PC-3 (cell line): ENCODE measurements at regions not wholly inside any gene's neighbourhood (a gene's known extent, or its start where the extent isn't known, plus 50 kb on each side); places are given as distances from the start of the nearest gene placed in this dataset.

Source experiments
- ATAC-seq: fragments of 200-7000 bp; cut with Tn5 transposase; 2 replicates; pipeline ENCODE4 v1.9.1; 2020; ENCODE audit warnings: mild to moderate bottlenecking, moderate library complexity
- BruUV-seq: library from RNA; stranded (reverse); fragments of 400-500 nt; replicated peaks from 2 replicates; lab custom pipeline; 2021; lab: Mats Ljungman, UMichigan
- CTCF ChIA-PET: fragments of 300-600 bp; sonication (Branson Sonifier 250); formaldehyde crosslinking; loops from one replicate; lab custom pipeline; 2022; ENCODE audit warnings: antibody characterized with exemption; lab: Charles Lee
- POLR2A ChIA-PET: fragments of 300-600 bp; sonication (Branson Sonifier 250); formaldehyde crosslinking; loops from one replicate; lab custom pipeline; 2022; ENCODE audit warnings: antibody characterized with exemption; ENCODE audit not compliant: unreplicated experiment; lab: Charles Lee
- DNase-seq: peaks from one replicate; pipeline ENCODE4 v3.0.0-alpha.2; 2015
- H2AFZ ChIP-seq: fragments of 300-600 bp; sonication (generic); 2 replicates; pipeline ENCODE4 v1.6.0; 2016; ENCODE audit warnings: antibody characterized with exemption, low read length
- H3F3A ChIP-seq: fragments of 300-600 bp; sonication (generic); one replicate; pipeline ENCODE4 v1.6.0; 2017; ENCODE audit warnings: antibody characterized with exemption, low read length, control low read depth, mild to moderate bottlenecking; ENCODE audit not compliant: unreplicated experiment
- H3K27ac ChIP-seq: fragments of 300-600 bp; sonication (generic); 2 replicates; pipeline ENCODE4 v1.5.1; 2016; ENCODE audit warnings: mild to moderate bottlenecking, low read length
- H3K27me3 ChIP-seq: fragments of 300-600 bp; sonication (generic); 2 replicates; pipeline ENCODE4 v1.6.1; 2016; ENCODE audit warnings: low read length, mixed read lengths
- H3K36me3 ChIP-seq: fragments of 300-600 bp; sonication (generic); 2 replicates; pipeline ENCODE4 v1.6.1; 2016; ENCODE audit warnings: low read depth, mixed run types, low read length, mixed read lengths
- H3K4me1 ChIP-seq: fragments of 300-600 bp; sonication (generic); 2 replicates; pipeline ENCODE4 v1.5.1; 2016; ENCODE audit warnings: low read length; ENCODE audit not compliant: insufficient read depth
- H3K4me2 ChIP-seq: fragments of 300-600 bp; sonication (generic); 2 replicates; pipeline ENCODE4 v1.6.0; 2016; ENCODE audit warnings: low read length
- H3K4me3 ChIP-seq: fragments of 300-600 bp; sonication (generic); 2 replicates; pipeline ENCODE4 v1.5.1; 2016; ENCODE audit warnings: mild to moderate bottlenecking, low read length, mixed read lengths
- H3K79me2 ChIP-seq: fragments of 300-600 bp; sonication (generic); 2 replicates; pipeline ENCODE4 v1.6.1; 2017; ENCODE audit warnings: low read length, mixed read lengths
- H3K9ac ChIP-seq: fragments of 300-600 bp; sonication (generic); 2 replicates; pipeline ENCODE4 v1.6.0; 2016; ENCODE audit warnings: mild to moderate bottlenecking, low read length
- H3K9me2 ChIP-seq: fragments of 300-600 bp; sonication (generic); replicated peaks from 2 replicates; pipeline ENCODE4 v1.6.1; 2016; ENCODE audit warnings: mixed run types, low read length, mixed read lengths
- H3K9me3 ChIP-seq: fragments of 300-600 bp; sonication (generic); 2 replicates; pipeline ENCODE4 v1.6.1; 2016; ENCODE audit warnings: low read length, mixed read lengths
- H4K20me1 ChIP-seq: fragments of 300-600 bp; sonication (generic); 2 replicates; pipeline ENCODE4 v1.6.1; 2016; ENCODE audit warnings: low read length, mixed read lengths
- EZH2 ChIP-seq: fragments of 300-600 bp; sonication (generic); IDR thresholded peaks from one replicate; pipeline ENCODE4 v1.6.1; 2017; ENCODE audit warnings: antibody characterized with exemption, mild to moderate bottlenecking, low read length; ENCODE audit not compliant: unreplicated experiment
- EZH2phosphoT487 ChIP-seq: fragments of 300-600 bp; sonication (generic); IDR thresholded peaks from 2 replicates; pipeline ENCODE4 v1.6.1; 2018; ENCODE audit warnings: mild to moderate bottlenecking, antibody characterized with exemption, low read length, borderline replicate concordance
- intact Hi-C: fragments of 100-400 bp; cut with micrococcal nuclease; formaldehyde crosslinking; loops from 2 replicates; pipeline ENCODE4 v1.9.0; 2023
- TF ChIP-seq, protein P1 (sequence below): fragments of 300-600 bp; sonication (generic); conservative IDR thresholded peaks from 2 replicates; pipeline ENCODE4 v1.5.1; 2017; ENCODE audit warnings: antibody characterized with exemption, low read depth, mild to moderate bottlenecking, low read length

- intact Hi-C loops: no loop called here
- no peak overlapping the region for H3K4me3 ChIP-seq
- no peak overlapping the region for H3K9ac ChIP-seq
- DNase-seq (no peak), ATAC-seq (no peak)
- no peaks in the 10 kb centered on the region for H3K36me3 ChIP-seq
- ChIA-PET POLR2A (no interaction called here), CTCF (no interaction called here)
- H3F3A ChIP-seq: no peaks in the 10 kb centered on the region
- no peak overlapping the region for H3K27ac ChIP-seq
- no peaks in the 10 kb centered on the region for H3K9me2 ChIP-seq
- no peaks in the 10 kb centered on the region for H4K20me1 ChIP-seq
- no peak overlapping the region for H2AFZ ChIP-seq
- H3K9me3 ChIP-seq: no peaks in the 10 kb centered on the region
- no peaks in the 10 kb centered on the region for H3K4me1 ChIP-seq
- H3K79me2 ChIP-seq: no peaks in the 10 kb centered on the region
- TF ChIP-seq EZH2 (no peak), EZH2phosphoT487 (no peak)
- TF ChIP-seq, protein P1, sequence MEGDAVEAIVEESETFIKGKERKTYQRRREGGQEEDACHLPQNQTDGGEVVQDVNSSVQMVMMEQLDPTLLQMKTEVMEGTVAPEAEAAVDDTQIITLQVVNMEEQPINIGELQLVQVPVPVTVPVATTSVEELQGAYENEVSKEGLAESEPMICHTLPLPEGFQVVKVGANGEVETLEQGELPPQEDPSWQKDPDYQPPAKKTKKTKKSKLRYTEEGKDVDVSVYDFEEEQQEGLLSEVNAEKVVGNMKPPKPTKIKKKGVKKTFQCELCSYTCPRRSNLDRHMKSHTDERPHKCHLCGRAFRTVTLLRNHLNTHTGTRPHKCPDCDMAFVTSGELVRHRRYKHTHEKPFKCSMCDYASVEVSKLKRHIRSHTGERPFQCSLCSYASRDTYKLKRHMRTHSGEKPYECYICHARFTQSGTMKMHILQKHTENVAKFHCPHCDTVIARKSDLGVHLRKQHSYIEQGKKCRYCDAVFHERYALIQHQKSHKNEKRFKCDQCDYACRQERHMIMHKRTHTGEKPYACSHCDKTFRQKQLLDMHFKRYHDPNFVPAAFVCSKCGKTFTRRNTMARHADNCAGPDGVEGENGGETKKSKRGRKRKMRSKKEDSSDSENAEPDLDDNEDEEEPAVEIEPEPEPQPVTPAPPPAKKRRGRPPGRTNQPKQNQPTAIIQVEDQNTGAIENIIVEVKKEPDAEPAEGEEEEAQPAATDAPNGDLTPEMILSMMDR: no peak
- no peak overlapping the region for H3K4me2 ChIP-seq
- no TSS peak for BruUV-seq
- no peaks in the 10 kb centered on the region for H3K27me3 ChIP-seq
These were observed 502.0 kb downstream of the QKI start for GRCh38 chr6:163916315-163917081.

DNA sequence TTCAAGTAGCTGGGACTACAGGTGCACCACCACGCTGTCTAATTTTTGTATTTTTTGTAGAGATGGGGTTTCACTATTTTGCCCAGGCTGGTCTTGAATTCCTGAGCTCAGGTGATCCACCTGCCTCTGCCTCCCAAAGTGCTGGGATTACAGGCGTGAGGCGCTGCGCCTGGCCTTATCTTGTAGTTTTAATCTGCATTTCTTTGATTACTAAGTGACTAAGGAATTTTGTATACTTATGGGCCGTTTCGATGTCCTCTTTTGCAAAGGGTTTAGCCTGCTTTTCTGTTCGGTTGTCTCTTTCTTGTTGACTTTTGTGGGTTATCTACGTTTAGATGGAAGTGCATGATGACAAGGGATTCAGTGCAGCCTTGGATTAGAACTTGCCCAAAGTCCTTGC is 500.6 kb downstream of the QKI start:
- Histone ChIP-seq H3K36me3 (no peaks in the 10 kb centered on the region), H3K27me3 (no peaks in the 10 kb centered on the region), H3F3A (no peaks in the 10 kb centered on the region), H2AFZ (no peak overlapping the region), H3K79me2 (no peaks in the 10 kb centered on the region), H3K4me2 (no peak overlapping the region), H3K9ac (no peak overlapping the region), H3K4me1 (no peaks in the 10 kb centered on the region), H3K4me3 (no peak overlapping the region), H3K9me3 (no peaks in the 10 kb centered on the region), H3K9me2 (no peaks in the 10 kb centered on the region), H3K27ac (no peak overlapping the region), H4K20me1 (no peaks in the 10 kb centered on the region)
- no peak for ATAC-seq
- ChIA-PET POLR2A (no interaction called here), CTCF (no interaction called here)
- no peak for TF ChIP-seq EZH2
- TF ChIP-seq, protein P1: no peak
- no peak for TF ChIP-seq EZH2phosphoT487
- intact Hi-C loops: no loop called here
- BruUV-seq: no TSS peak
- DNase-seq: no peak

- TF ChIP-seq EZH2phosphoT487 (no peak), EZH2 (no peak)
- TF ChIP-seq, protein P1: no peak
- BruUV-seq: no TSS peak
- no peak overlapping the region for H3K4me2 ChIP-seq
- H4K20me1 ChIP-seq: no peaks in the 10 kb centered on the region
- POLR2A ChIA-PET: no interaction called here
- H3K79me2 ChIP-seq: no peaks in the 10 kb centered on the region
- H3K4me1 ChIP-seq: no peaks in the 10 kb centered on the region
- H3K36me3 ChIP-seq: no peaks in the 10 kb centered on the region
- intact Hi-C loops: no loop called here
- CTCF ChIA-PET: no interaction called here
- no peak overlapping the region for H3K4me3 ChIP-seq
- no peaks in the 10 kb centered on the region for H3F3A ChIP-seq
- H3K9ac ChIP-seq: no peak overlapping the region
- 0 out of 2 replicates have a peak, but pooled peaks cover 3% of the 10 kb centered on the region for H3K27me3 ChIP-seq
- ATAC-seq (no peak), DNase-seq (no peak)
- no peaks in the 10 kb centered on the region for H3K9me3 ChIP-seq
- no peaks in the 10 kb centered on the region for H3K9me2 ChIP-seq
- H3K27ac ChIP-seq: no peak overlapping the region
- H2AFZ ChIP-seq: no peak overlapping the region
These were observed 498.5 kb downstream of the QKI start for GRCh38 chr6:163913045-163913444.
